ENCODE measurements at regions not wholly inside any gene's neighbourhood (a gene's known extent, or its start where the extent isn't known, plus 50 kb on each side); places are given as distances from the start of the nearest gene placed in this dataset.
"Not testable (repeated sequence)": the region's sequence is repeated elsewhere in the genome, so short reads cannot be mapped to it uniquely, and the experiment has no call there.

GRCh38 chr10:133689897-133690296, 63.3 kb upstream of the FRG2B start:
- not testable (repeated sequence) for H3K36me3 Mint-ChIP-seq (ENCODE audit: low read depth); DNase-seq; H3K27me3 Mint-ChIP-seq; H3K4me1 Mint-ChIP-seq; H3K27ac Mint-ChIP-seq; H3K4me3 Mint-ChIP-seq; H3K9me3 ChIP-seq (ENCODE audit: control insufficient read depth, low read length, poor library complexity, severe bottlenecking); ATAC-seq

- not testable (repeated sequence) for H3K36me3 Mint-ChIP-seq (ENCODE audit: low read depth); H3K27ac Mint-ChIP-seq; H3K27me3 Mint-ChIP-seq; DNase-seq; H3K4me3 Mint-ChIP-seq; H3K4me1 Mint-ChIP-seq; H3K9me3 ChIP-seq (ENCODE audit: control insufficient read depth, low read length, poor library complexity, severe bottlenecking)
- peak; percentile 39 for ATAC-seq
Measured at GRCh38 chr10:133688441-133688912, 61.9 kb upstream of the FRG2B start.

DNA sequence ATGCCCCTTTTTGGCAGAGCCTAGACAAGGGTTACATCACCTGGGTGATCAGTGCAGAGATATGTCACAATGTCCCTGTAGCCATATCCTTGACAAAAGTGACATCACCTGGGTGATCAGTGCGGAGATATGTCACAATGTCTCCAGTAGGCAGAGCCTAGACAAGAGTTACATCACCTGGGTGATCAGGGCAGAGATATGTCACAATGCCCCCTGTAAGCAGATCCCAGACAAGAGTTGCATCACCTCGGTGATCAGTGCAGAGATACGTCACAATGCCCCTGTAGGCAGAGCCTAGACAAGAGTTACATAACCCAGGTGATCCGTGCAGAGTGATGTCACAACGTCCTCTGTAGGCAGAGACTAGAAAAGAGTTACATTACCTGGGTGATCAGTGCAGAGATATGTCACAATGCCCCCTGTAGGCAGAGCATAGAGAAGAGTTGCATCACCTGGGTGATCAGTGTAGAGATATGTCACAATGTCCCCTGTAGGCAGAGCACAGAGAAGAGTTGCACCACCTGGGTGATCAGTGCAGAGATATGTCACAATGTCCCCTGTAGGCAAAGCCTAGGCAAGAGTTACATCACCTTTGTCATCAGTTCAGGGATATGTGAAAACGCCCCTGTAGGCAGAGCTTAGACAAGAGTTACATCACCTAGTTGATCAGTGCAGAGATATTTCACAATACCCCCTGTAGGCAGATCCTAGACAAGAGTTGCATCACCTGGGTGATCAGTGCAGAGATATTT, 61.3 kb upstream of the FRG2B start:
- H3K36me3 Mint-ChIP-seq (ENCODE audit: low read depth); H3K9me3 ChIP-seq (ENCODE audit: control insufficient read depth, low read length, poor library complexity, severe bottlenecking); DNase-seq; H3K27ac Mint-ChIP-seq; H3K4me3 Mint-ChIP-seq; H3K4me1 Mint-ChIP-seq; H3K27me3 Mint-ChIP-seq: not testable (repeated sequence)
- ATAC-seq = peak; percentile 54

DNA sequence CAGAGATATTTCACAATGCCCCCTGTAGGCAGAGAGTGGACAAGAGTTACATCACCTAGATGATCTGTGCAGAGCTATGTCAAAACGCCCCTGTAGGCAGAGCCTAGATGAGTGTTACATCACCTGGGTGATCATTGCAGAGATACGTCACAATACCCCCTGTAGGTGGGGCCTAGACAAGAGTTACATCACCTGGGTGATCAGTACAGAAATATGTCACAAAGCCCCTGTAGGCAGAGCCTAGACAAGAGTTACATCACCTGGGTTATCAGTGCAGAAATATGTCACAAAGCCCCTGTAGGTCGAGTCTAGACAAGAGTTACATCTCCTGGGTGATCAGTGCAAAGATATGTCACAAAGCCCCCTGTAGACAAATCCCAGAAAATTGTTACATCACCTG, 60.4 kb upstream of the FRG2B start:
- ATAC-seq = peak; percentile 34
- not testable (repeated sequence) for H3K27me3 Mint-ChIP-seq; H3K9me3 ChIP-seq (ENCODE audit: control insufficient read depth, low read length, poor library complexity, severe bottlenecking); H3K4me3 Mint-ChIP-seq; DNase-seq; H3K36me3 Mint-ChIP-seq (ENCODE audit: low read depth); H3K27ac Mint-ChIP-seq; H3K4me1 Mint-ChIP-seq

All from T-helper 17 cell (primary cell).